ENCODE measurements at regions not wholly inside any gene's neighbourhood (a gene's known extent, or its start where the extent isn't known, plus 50 kb on each side); places are given as distances from the start of the nearest gene placed in this dataset.

GRCh38 chr12:107344035-107344808, 250.9 kb upstream of the CRY1 start:
- no peak for DNase-seq

- no peak for DNase-seq
Measured at GRCh38 chr12:107347261-107347660, 253.9 kb upstream of the CRY1 start.

- peak; percentile 15 to 73 (median 39) for DNase-seq
Measured at GRCh38 chr12:107349008-107349747, 255.8 kb upstream of the CRY1 start.

- DNase-seq, result no peak
Measured at GRCh38 chr12:107349839-107350238, 256.5 kb upstream of the CRY1 start.

- DNase-seq, result no peak
Measured at GRCh38 chr12:107351109-107351508, 257.8 kb upstream of the CRY1 start.

- DNase-seq, result no peak
Measured at GRCh38 chr12:107351713-107352112, 258.4 kb upstream of the CRY1 start.

GRCh38 chr12:107352347-107353081, 259.2 kb upstream of the CRY1 start:
- no peak for DNase-seq

- DNase-seq, result no peak
Measured at GRCh38 chr12:107353312-107353711, 260.0 kb upstream of the CRY1 start.

- no peak for DNase-seq
Measured at GRCh38 chr12:107355004-107355565, 261.7 kb upstream of the CRY1 start.

- DNase-seq, result no peak
Measured at GRCh38 chr12:107355612-107356011, 262.3 kb upstream of the CRY1 start.

GRCh38 chr12:107356266-107356936, 263.1 kb upstream of the CRY1 start:
- DNase-seq, result peak in 1 of 3 donors; percentile 53

- no peak for DNase-seq
Measured at GRCh38 chr12:107356937-107357295, 263.6 kb upstream of the CRY1 start.

- peak in 1 of 3 donors; percentile 46 for DNase-seq
Measured at GRCh38 chr12:107359382-107359781, 266.0 kb upstream of the CRY1 start.

GRCh38 chr12:107360033-107360432, 266.7 kb upstream of the CRY1 start:
- DNase-seq, result no peak

- no peak for DNase-seq
Measured at GRCh38 chr12:107360482-107360881, 267.1 kb upstream of the CRY1 start.

GRCh38 chr12:107361970-107362369, 268.6 kb upstream of the CRY1 start:
- DNase-seq, result no peak

GRCh38 chr12:107362960-107363359, 269.6 kb upstream of the CRY1 start:
- DNase-seq, result no peak

GRCh38 chr12:107364875-107365518, 271.6 kb upstream of the CRY1 start:
- DNase-seq, result no peak

- no peak for DNase-seq
Measured at GRCh38 chr12:107365703-107366102, 272.4 kb upstream of the CRY1 start.

- DNase-seq, result no peak
Measured at GRCh38 chr12:107366322-107366721, 273.0 kb upstream of the CRY1 start.

- no peak for DNase-seq
Measured at GRCh38 chr12:107368586-107368985, 275.2 kb upstream of the CRY1 start.

Data from muscle of back (tissue), 3 donors.